Lower leg skin (tissue), 4 donors: ENCODE measurements at regions not wholly inside any gene's neighbourhood (a gene's known extent, or its start where the extent isn't known, plus 50 kb on each side); places are given as distances from the start of the nearest gene placed in this dataset.

Source experiments
- DNase-seq, 2 donors: peaks; one replicate each; pipeline ENCODE4 v3.0.0-alpha.2; 2019; ENCODE audit warnings: low spot score in 2 of 2
- H3K4me3 ChIP-seq: fragments of 200-600 bp; sonication (generic); 2 replicates; pipeline ENCODE4 v1.5.1; 2017; ENCODE audit warnings: mild to moderate bottlenecking, low read depth; ENCODE audit not compliant: poor library complexity, severe bottlenecking
- POLR2A ChIP-seq, 2 donors: fragments of 450-650 bp; IDR thresholded peaks; one replicate each; pipeline ENCODE4 v1.6.1; 2016 to 2017; ENCODE audit warnings: antibody characterized with exemption in 2 of 2, mild to moderate bottlenecking in 1 of 2, moderate library complexity in 1 of 2
- WGBS, 2 donors: methylation state at CpG; one replicate each; pipeline ENCODE4 v1.1.5; 2018; 5-methylcytosine and 5-hydroxymethylcytosine counted together
- intact Hi-C: fragments of 100-400 bp; cut with DNase I; formaldehyde crosslinking; loops from one replicate; pipeline ENCODE4 v1.15.0; 2023; ENCODE audit warnings: low total_unique reads
- TF ChIP-seq, protein P1 (sequence below), 3 donors: fragments of 450-650 bp; IDR thresholded peaks; one replicate each; pipeline ENCODE4 v1.5.1; 2016; ENCODE audit warnings: antibody characterized with exemption in 3 of 3, mild to moderate bottlenecking in 3 of 3, moderate library complexity in 2 of 3

DNA sequence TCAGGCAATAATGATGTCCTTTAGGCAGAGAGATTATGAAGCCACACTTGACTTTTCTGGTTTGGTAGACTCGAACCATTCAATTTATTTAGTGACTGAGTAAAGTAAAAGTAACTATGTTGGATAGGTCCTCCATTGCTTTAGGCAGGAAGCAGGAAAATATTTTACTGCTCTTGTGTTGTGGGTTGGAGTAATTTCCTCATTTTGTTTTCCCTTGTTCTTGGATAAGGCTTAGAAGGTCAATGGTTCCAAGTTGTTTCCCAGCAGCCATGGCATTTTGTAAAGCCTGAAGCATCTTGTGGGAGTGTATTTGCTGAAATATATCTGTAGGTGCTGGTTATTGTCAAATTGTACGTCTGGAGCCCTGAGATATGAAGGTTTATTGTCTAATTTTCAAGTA is 161.2 kb upstream of the SLC38A2 start:
- no peak overlapping the region for H3K4me3 ChIP-seq
- no peak for DNase-seq
- 69 to 70% methylated on average over 2 of the region's 2 CpGs for WGBS, 2 donors
- intact Hi-C loops: no loop called here
- no peak for TF ChIP-seq POLR2A (IDR thresholded peaks at IDR 0.05)
- TF ChIP-seq, protein P1, sequence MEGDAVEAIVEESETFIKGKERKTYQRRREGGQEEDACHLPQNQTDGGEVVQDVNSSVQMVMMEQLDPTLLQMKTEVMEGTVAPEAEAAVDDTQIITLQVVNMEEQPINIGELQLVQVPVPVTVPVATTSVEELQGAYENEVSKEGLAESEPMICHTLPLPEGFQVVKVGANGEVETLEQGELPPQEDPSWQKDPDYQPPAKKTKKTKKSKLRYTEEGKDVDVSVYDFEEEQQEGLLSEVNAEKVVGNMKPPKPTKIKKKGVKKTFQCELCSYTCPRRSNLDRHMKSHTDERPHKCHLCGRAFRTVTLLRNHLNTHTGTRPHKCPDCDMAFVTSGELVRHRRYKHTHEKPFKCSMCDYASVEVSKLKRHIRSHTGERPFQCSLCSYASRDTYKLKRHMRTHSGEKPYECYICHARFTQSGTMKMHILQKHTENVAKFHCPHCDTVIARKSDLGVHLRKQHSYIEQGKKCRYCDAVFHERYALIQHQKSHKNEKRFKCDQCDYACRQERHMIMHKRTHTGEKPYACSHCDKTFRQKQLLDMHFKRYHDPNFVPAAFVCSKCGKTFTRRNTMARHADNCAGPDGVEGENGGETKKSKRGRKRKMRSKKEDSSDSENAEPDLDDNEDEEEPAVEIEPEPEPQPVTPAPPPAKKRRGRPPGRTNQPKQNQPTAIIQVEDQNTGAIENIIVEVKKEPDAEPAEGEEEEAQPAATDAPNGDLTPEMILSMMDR (IDR thresholded peaks at IDR 0.05): no peak

DNA sequence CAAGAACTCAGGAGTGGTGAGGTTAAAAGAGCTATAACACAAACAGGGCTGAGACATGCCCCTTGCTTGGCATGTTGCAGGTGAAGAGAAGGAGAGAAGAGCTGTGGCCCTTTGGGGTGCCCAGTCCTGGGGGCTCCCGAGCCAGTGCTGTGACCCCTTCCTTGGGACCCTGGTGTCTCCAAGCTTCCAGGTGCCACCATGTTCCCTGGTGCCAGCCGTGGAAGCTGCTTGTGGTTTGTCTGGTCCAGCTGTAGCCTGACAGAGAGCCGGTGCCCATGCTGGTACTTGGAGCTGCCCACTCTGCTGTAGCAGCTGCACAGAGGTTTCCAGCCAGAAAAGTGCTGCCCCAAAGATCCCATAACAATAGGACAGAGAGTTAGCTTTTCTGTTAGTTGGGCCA is 159.2 kb upstream of the SLC38A2 start:
- intact Hi-C loops: no loop called here
- 94% methylated on average over 3 of the region's 3 CpGs for WGBS, 2 donors
- no peak for TF ChIP-seq POLR2A (IDR thresholded peaks at IDR 0.05)
- TF ChIP-seq, protein P1 (IDR thresholded peaks at IDR 0.05): no peak
- DNase-seq: no peak
- no peak overlapping the region for H3K4me3 ChIP-seq

DNA sequence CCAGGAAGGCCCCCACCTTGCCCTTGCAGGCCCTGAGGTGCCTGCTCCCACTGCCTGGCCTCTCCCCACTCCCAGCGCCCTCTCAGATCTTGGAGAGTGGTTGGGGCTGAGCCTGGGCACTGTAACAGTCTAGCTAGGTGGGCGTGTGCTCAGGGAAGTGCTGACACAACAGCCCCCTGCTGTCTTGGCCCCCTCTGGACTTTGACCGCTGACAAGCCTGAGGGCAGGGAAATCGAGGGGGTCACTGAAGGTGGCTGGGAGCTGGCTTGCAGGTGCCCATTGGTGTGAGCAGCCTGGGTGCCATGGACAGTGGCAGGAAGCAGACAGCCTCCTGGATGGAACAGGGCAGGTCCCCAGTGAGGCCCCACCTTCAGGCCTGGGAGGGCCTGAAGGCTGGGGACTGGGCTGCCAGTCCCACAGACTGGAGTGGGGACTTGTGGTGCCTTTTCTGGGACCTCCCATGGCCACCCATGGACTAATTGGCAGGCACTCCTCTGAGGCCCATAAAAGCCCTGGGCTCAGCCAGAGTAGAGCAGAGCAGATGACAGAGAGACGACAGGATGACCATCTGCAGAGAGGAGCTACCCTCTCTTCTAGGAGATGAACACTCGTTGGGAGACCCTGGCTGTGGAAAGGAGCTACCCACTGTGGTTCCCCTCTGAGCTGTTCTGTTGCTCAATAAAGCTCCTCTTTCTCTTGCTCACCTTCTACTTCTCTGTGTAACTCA is 158.6 kb upstream of the SLC38A2 start:
- 94 to 96% methylated on average over 5 to 6 of the region's 6 CpGs for WGBS, 2 donors
- intact Hi-C loops: no loop called here
- DNase-seq: no peak
- no peak overlapping the region for H3K4me3 ChIP-seq
- TF ChIP-seq, protein P1 (IDR thresholded peaks at IDR 0.05): no peak
- no peak for TF ChIP-seq POLR2A (IDR thresholded peaks at IDR 0.05)

DNA sequence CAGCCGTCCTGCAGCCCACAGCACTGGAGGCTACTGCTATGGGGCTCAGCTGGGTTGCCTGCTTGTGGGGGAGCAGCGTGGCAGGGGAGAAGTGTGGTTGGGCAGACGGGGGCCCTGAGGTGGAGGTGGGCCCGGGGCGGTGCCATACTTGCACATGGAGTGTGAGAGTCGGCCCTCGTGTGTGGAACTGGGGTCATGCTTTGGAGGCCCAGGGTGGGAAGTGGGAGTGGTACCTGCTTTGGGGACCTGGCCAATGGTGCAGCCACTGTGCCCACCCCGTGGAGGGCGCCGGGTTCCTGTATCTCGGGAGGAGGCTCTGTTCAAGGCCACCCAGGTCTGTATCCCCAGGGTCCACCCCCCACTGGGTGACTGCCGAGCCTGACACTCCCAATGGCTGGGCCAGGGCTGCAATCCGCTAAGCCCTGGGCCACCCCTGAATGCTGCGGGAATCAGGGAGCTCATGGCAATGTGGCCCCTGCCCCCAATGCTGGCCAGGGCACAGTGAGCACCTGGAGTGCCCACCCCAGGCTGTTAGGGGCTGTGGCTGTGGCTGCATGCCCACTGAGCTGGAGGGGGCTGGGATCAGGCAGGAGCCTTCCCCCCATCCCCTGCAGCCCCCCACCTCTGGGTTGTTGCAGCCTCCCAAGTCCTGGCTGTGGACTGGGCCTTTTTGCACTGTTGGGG is 157.9 kb upstream of the SLC38A2 start:
- TF ChIP-seq, protein P1 (IDR thresholded peaks at IDR 0.05): no peak

DNA sequence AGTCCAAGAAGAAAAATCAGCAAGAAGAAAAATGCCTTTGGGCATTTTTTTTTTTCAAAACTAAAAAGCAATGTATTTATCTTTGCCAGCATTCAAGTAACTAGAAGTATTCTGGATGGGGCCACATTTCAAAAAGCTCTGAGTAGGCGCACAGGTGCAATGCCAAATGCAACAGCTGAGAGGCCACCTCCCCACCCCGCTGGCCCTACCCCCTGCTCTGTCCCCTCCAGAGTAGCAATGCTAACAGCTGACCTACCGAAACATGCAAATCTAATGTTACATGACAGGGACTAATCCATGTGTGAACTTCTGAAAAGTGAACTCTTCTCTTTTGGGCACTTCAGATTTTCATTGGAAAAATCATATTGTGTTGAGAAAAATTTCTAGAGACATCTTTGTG is 153.7 kb upstream of the SLC38A2 start:
- TF ChIP-seq POLR2A (IDR thresholded peaks at IDR 0.05): no peak
- TF ChIP-seq, protein P1 (IDR thresholded peaks at IDR 0.05): no peak
- intact Hi-C loops: no loop called here
- no peak for DNase-seq
- WGBS, 2 donors: 62 to 81% methylated on average over 3 of the region's 3 CpGs
- no peak overlapping the region for H3K4me3 ChIP-seq

More for the DNA sequence above, 157.9 kb upstream of the SLC38A2 start:
- intact Hi-C loops: no loop called here
- 95 to 96% methylated on average over 8 to 14 of the region's 14 CpGs for WGBS, 2 donors
- no peak for DNase-seq
- H3K4me3 ChIP-seq: no peak overlapping the region
